PFSK-1 (cell line): ENCODE measurements at regions not wholly inside any gene's neighbourhood (a gene's known extent, or its start where the extent isn't known, plus 50 kb on each side); places are given as distances from the start of the nearest gene placed in this dataset.

ENCODE experiments used
- FOXP2 ChIP-seq: optimal IDR thresholded peaks from 2 replicates; pipeline ENCODE3; 2011; ENCODE audit warnings: borderline replicate concordance, control low read depth, inconsistent platforms; ENCODE audit not compliant: insufficient read depth; ENCODE audit errors: extremely low read length, extremely low read depth
- POLR2AphosphoS5 ChIP-seq: IDR thresholded peaks from 2 replicates; pipeline ENCODE4 v1.6.1; 2012; ENCODE audit warnings: low read depth, mild to moderate bottlenecking, control low read depth, low read length, moderate library complexity
- TAF1 ChIP-seq: IDR thresholded peaks from 2 replicates; pipeline ENCODE4 v1.6.1; 2012; ENCODE audit warnings: low read length, control low read depth, borderline replicate concordance; ENCODE audit not compliant: insufficient read depth
- TF ChIP-seq, protein P1 (sequence below), 2 experiments: IDR thresholded peaks; 2 replicates each; pipeline versions ENCODE4 v1.6.1 to v1.8.0; 2011 to 2012; ENCODE audit warnings: low read depth in 2 of 2, low read length in 2 of 2, control low read depth in 1 of 2, inconsistent platforms in 1 of 2, mild to moderate bottlenecking in 1 of 2, moderate library complexity in 1 of 2; ENCODE audit not compliant: insufficient read depth in 1 of 2

- TF ChIP-seq FOXP2, result no peak
- no peak for TF ChIP-seq TAF1
- TF ChIP-seq POLR2AphosphoS5, result no peak
- TF ChIP-seq, protein P1, sequence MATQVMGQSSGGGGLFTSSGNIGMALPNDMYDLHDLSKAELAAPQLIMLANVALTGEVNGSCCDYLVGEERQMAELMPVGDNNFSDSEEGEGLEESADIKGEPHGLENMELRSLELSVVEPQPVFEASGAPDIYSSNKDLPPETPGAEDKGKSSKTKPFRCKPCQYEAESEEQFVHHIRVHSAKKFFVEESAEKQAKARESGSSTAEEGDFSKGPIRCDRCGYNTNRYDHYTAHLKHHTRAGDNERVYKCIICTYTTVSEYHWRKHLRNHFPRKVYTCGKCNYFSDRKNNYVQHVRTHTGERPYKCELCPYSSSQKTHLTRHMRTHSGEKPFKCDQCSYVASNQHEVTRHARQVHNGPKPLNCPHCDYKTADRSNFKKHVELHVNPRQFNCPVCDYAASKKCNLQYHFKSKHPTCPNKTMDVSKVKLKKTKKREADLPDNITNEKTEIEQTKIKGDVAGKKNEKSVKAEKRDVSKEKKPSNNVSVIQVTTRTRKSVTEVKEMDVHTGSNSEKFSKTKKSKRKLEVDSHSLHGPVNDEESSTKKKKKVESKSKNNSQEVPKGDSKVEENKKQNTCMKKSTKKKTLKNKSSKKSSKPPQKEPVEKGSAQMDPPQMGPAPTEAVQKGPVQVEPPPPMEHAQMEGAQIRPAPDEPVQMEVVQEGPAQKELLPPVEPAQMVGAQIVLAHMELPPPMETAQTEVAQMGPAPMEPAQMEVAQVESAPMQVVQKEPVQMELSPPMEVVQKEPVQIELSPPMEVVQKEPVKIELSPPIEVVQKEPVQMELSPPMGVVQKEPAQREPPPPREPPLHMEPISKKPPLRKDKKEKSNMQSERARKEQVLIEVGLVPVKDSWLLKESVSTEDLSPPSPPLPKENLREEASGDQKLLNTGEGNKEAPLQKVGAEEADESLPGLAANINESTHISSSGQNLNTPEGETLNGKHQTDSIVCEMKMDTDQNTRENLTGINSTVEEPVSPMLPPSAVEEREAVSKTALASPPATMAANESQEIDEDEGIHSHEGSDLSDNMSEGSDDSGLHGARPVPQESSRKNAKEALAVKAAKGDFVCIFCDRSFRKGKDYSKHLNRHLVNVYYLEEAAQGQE (IDR thresholded peaks at IDR 0.05; ENCODE audit: insufficient read depth in 1 of 2, low read depth in 2 of 2, low read length in 2 of 2), result no peak
These were observed 391.4 kb upstream of the RARB start for GRCh38 chr3:25036633-25037032.
